H9 (cell line): ENCODE measurements at regions not wholly inside any gene's neighbourhood (a gene's known extent, or its start where the extent isn't known, plus 50 kb on each side); places are given as distances from the start of the nearest gene placed in this dataset.

Experiments used
- DNase-seq: peaks from one replicate; pipeline ENCODE4 v3.0.0-alpha.2; 2017
- H2AFZ ChIP-seq: one replicate; pipeline ENCODE4 v1.6.1; 2013; ENCODE audit warnings: mild to moderate bottlenecking, low read length, control low read depth, moderate library complexity
- H2AK5ac ChIP-seq: 2 replicates; pipeline ENCODE4 v1.6.1; 2013; ENCODE audit warnings: low read length, control low read depth, mixed read lengths; ENCODE audit not compliant: insufficient read length
- H2BK120ac ChIP-seq: one replicate; pipeline ENCODE4 v1.6.1; 2013; ENCODE audit warnings: low read depth, mild to moderate bottlenecking, low read length, control low read depth, inconsistent platforms; ENCODE audit not compliant: poor library complexity, severe bottlenecking
- H2BK12ac ChIP-seq: 2 replicates; pipeline ENCODE4 v1.6.1; 2013; ENCODE audit warnings: low read length, control low read depth, mixed read lengths, low read depth; ENCODE audit not compliant: insufficient read length
- H2BK15ac ChIP-seq: 2 replicates; pipeline ENCODE4 v1.6.1; 2013; ENCODE audit warnings: low read depth, low read length, control low read depth
- H2BK20ac ChIP-seq: one replicate; pipeline ENCODE4 v1.6.1; 2013; ENCODE audit warnings: low read depth, mild to moderate bottlenecking, low read length, control low read depth, inconsistent platforms; ENCODE audit not compliant: poor library complexity, severe bottlenecking
- H2BK5ac ChIP-seq: 2 replicates; pipeline ENCODE4 v1.6.1; 2013; ENCODE audit warnings: low read length, control low read depth, mixed read lengths; ENCODE audit not compliant: insufficient read length
- H3K14ac ChIP-seq: 2 replicates; pipeline ENCODE4 v1.6.1; 2013; ENCODE audit warnings: low read length, control low read depth; ENCODE audit not compliant: insufficient read depth
- H3K18ac ChIP-seq: 2 replicates; pipeline ENCODE4 v1.6.1; 2013; ENCODE audit warnings: low read depth, mild to moderate bottlenecking, mixed read lengths, low read length, control low read depth; ENCODE audit not compliant: insufficient read length
- H3K23ac ChIP-seq: 2 replicates; pipeline ENCODE4 v1.6.1; 2013; ENCODE audit warnings: low read length, control low read depth, mixed read lengths, low read depth; ENCODE audit not compliant: insufficient read length
- H3K23me2 ChIP-seq: 2 replicates; pipeline ENCODE4 v1.6.1; 2013; ENCODE audit warnings: low read depth, mild to moderate bottlenecking, mixed read lengths, low read length, control low read depth; ENCODE audit not compliant: insufficient read length, poor library complexity, severe bottlenecking
- H3K27ac ChIP-seq: 2 replicates; pipeline ENCODE4 v1.5.1; 2013; ENCODE audit warnings: low read length, control low read depth, mixed read lengths, low read depth; ENCODE audit not compliant: insufficient read length
- H3K27me3 ChIP-seq: 2 replicates; pipeline ENCODE4 v1.6.1; 2013; ENCODE audit warnings: low read length, control low read depth, inconsistent platforms; ENCODE audit not compliant: insufficient read depth
- H3K4ac ChIP-seq: 2 replicates; pipeline ENCODE4 v1.6.1; 2013; ENCODE audit warnings: low read depth, mild to moderate bottlenecking, control low read depth, inconsistent platforms, low read length, moderate library complexity
- H3K4me1 ChIP-seq: 2 replicates; pipeline ENCODE4 v1.6.1; 2013; ENCODE audit warnings: low read length, control low read depth, inconsistent platforms; ENCODE audit not compliant: insufficient read depth
- H3K4me2 ChIP-seq: 2 replicates; pipeline ENCODE4 v1.6.1; 2013; ENCODE audit warnings: low read length, control low read depth, mixed read lengths; ENCODE audit not compliant: insufficient read length, insufficient read depth
- H3K56ac ChIP-seq: 2 replicates; pipeline ENCODE4 v1.6.1; 2013; ENCODE audit warnings: low read depth, mild to moderate bottlenecking, mixed read lengths, low read length, control low read depth; ENCODE audit not compliant: insufficient read length
- H3K79me1 ChIP-seq: 2 replicates; pipeline ENCODE4 v1.6.1; 2013; ENCODE audit warnings: low read depth, mild to moderate bottlenecking, moderate library complexity, low read length, control low read depth, inconsistent platforms; ENCODE audit not compliant: insufficient read depth, poor library complexity, severe bottlenecking
- H3K79me2 ChIP-seq: 2 replicates; pipeline ENCODE4 v1.6.1; 2013; ENCODE audit warnings: low read length, control low read depth, inconsistent platforms; ENCODE audit not compliant: insufficient read depth
- H3K9ac ChIP-seq: 2 replicates; pipeline ENCODE4 v1.6.1; 2013; ENCODE audit warnings: low read length, control low read depth, mixed read lengths; ENCODE audit not compliant: insufficient read length; ENCODE audit errors: extremely low read depth
- H3K9me3 ChIP-seq: one replicate; pipeline ENCODE4 v1.6.1; 2013; ENCODE audit warnings: low read depth, low read length, inconsistent platforms; ENCODE audit not compliant: control insufficient read depth
- H3T11ph ChIP-seq: one replicate; pipeline ENCODE4 v1.6.1; 2013; ENCODE audit warnings: mild to moderate bottlenecking, low read length, control low read depth, inconsistent platforms
- H4K20me1 ChIP-seq: one replicate; pipeline ENCODE4 v1.6.1; 2013; ENCODE audit not compliant: control insufficient read depth, insufficient read length, insufficient read depth
- H4K5ac ChIP-seq: 2 replicates; pipeline ENCODE4 v1.6.1; 2013; ENCODE audit warnings: low read depth, mild to moderate bottlenecking, mixed read lengths, low read length, control low read depth; ENCODE audit not compliant: insufficient read length
- H4K8ac ChIP-seq: replicated peaks from 2 replicates; pipeline ENCODE4 v1.6.1; 2013; ENCODE audit warnings: low read length, control low read depth, mixed read lengths, low read depth; ENCODE audit not compliant: insufficient read length
- H4K91ac ChIP-seq: 2 replicates; pipeline ENCODE4 v1.6.1; 2013; ENCODE audit warnings: low read depth, mild to moderate bottlenecking, moderate library complexity, mixed read lengths, low read length, control low read depth; ENCODE audit not compliant: insufficient read length
- H3K27ac Mint-ChIP-seq, 3 experiments: 2 replicates in 2 of 3; 3 replicates in 1 of 3; pipeline ENCODE4 v1.8.0; 2020 to 2021; ENCODE audit warnings: mixed read lengths in 3 of 3, mild to moderate bottlenecking in 1 of 3, moderate library complexity in 1 of 3
- H3K27me3 Mint-ChIP-seq: 2 replicates; pipeline ENCODE4 v1.8.0; 2021; ENCODE audit warnings: low read depth, mild to moderate bottlenecking, moderate library complexity, mixed read lengths
- H3K36me3 Mint-ChIP-seq, 3 experiments: 2 replicates in 2 of 3; 3 replicates in 1 of 3; pipeline ENCODE4 v1.8.0; 2020 to 2021; ENCODE audit warnings: low read depth in 3 of 3, mixed read lengths in 3 of 3; ENCODE audit not compliant: insufficient read depth in 1 of 3
- H3K4me1 Mint-ChIP-seq, 2 experiments: 2 replicates each; pipeline ENCODE4 v1.8.0; 2020; ENCODE audit warnings: mixed read lengths in 2 of 2
- H3K4me3 Mint-ChIP-seq, 2 experiments: 2 replicates in 1 of 2; 3 replicates in 1 of 2; pipeline ENCODE4 v1.8.0; 2020 to 2021; ENCODE audit warnings: mild to moderate bottlenecking in 2 of 2, mixed read lengths in 2 of 2, moderate library complexity in 1 of 2
- H3K9me3 Mint-ChIP-seq, 2 experiments: 2 replicates in 1 of 2; 3 replicates in 1 of 2; pipeline ENCODE4 v1.8.0; 2020; ENCODE audit warnings: mild to moderate bottlenecking in 2 of 2, mixed read lengths in 2 of 2, moderate library complexity in 1 of 2
- CTCF ChIP-seq: fragments of 200-600 bp; sonication (generic); conservative IDR thresholded peaks from 3 replicates; pipeline ENCODE4 v1.8.0; 2021; ENCODE audit warnings: antibody characterized with exemption, mild to moderate bottlenecking
- WGBS: extraction: QIAGEN DNeasy Blood & Tissue Kit; methylation state at CpG from one replicate; pipeline ENCODE4 v1.1.7; 2013; ENCODE audit warnings: missing lambda C conversion rate, low lambda C conversion rate, mixed read lengths; ENCODE audit not compliant: insufficient read length; ENCODE audit errors: extremely low coverage; 5-methylcytosine and 5-hydroxymethylcytosine counted together

GRCh38 chr2:12620759-12621158, 96.0 kb upstream of the TRIB2 start:
- no peak overlapping the region for H3K4me2 ChIP-seq

More at GRCh38 chr2:12620759-12621158, 96.0 kb upstream of the TRIB2 start:
- Histone ChIP-seq H2BK15ac (no peak overlapping the region), H2BK120ac (no peak overlapping the region), H3K27me3 (no peaks in the 10 kb centered on the region), H3K79me1 (no peaks in the 10 kb centered on the region), H3K4ac (no peak overlapping the region), H2BK12ac (no peak overlapping the region), H2BK5ac (no peak overlapping the region), H4K20me1 (no peaks in the 10 kb centered on the region), H3K23me2 (no peaks in the 10 kb centered on the region), H4K8ac (no peak overlapping the region), H3K79me2 (no peaks in the 10 kb centered on the region), H2AK5ac (no peak overlapping the region), H3K4me1 (peaks cover 3% of the 10 kb centered on the region), H3K56ac (no peak overlapping the region), H2BK20ac (no peak overlapping the region), H3K9me3 (no peaks in the 10 kb centered on the region), H4K5ac (no peak overlapping the region), H3K14ac (no peak overlapping the region), H3K9ac (no peak overlapping the region), H3T11ph (no peak overlapping the region), H3K18ac (no peak overlapping the region), H3K27ac (no peak overlapping the region), H3K23ac (no peak overlapping the region), H2AFZ (no peak overlapping the region), H4K91ac (no peak overlapping the region)
- DNase-seq = no peak
- Mint-ChIP-seq H3K27me3 (0 out of 2 replicates have a peak, but pooled peaks cover 2% of the 10 kb centered on the region), H3K27ac (no peak overlapping the region), H3K9me3 (no peaks in the 10 kb centered on the region), H3K36me3 (no peaks in the 10 kb centered on the region), H3K4me3 (no peak overlapping the region), H3K4me1 (peaks cover 23% of the 10 kb centered on the region in 2 experiments)
- TF ChIP-seq CTCF = no peak
- WGBS = no CpG with 5 or more reads among the region's 2 CpGs
